HEK293 (cell line): ENCODE measurements at regions not wholly inside any gene's neighbourhood (a gene's known extent, or its start where the extent isn't known, plus 50 kb on each side); places are given as distances from the start of the nearest gene placed in this dataset.

Source experiments
- CTCF ChIA-PET: fragments of 350-600 bp; formaldehyde crosslinking; extraction: SDS; loops from one replicate; lab custom pipeline; 2021; ENCODE audit warnings: antibody characterized with exemption; lab: Yijun Ruan, JAX
- POLR2A ChIA-PET: fragments of 300-600 bp; formaldehyde crosslinking; extraction: SDS; loops from one replicate; lab custom pipeline; 2020; ENCODE audit warnings: antibody characterized with exemption, inconsistent platforms; lab: Yijun Ruan, JAX
- H3K27ac ChIP-seq: fragments of 200-500 bp; sonication (Bioruptor generic); 2 replicates; pipeline ENCODE4 v1.5.1; 2014; ENCODE audit warnings: low read depth, low read length, control low read depth, inconsistent platforms; ENCODE audit errors: extremely low read depth
- H3K36me3 ChIP-seq, 2 experiments: fragments of 200-500 bp in 1 of 2; sonication (Bioruptor generic) in 1 of 2; 1 replicate in 1 of 2; 2 replicates in 1 of 2; pipeline ENCODE4 v1.5.1; 2014 to 2017; ENCODE audit warnings: inconsistent platforms in 2 of 2, low read length in 2 of 2; ENCODE audit not compliant: control insufficient read depth in 2 of 2, insufficient read depth in 1 of 2
- H3K4me1 ChIP-seq: fragments of 200-500 bp; sonication (Bioruptor generic); 2 replicates; pipeline ENCODE4 v1.5.1; 2014; ENCODE audit warnings: mild to moderate bottlenecking, low read length, inconsistent platforms; ENCODE audit not compliant: control insufficient read depth, insufficient read depth
- H3K4me3 ChIP-seq: 2 replicates; pipeline ENCODE4 v1.5.1; 2011; ENCODE audit warnings: low read depth, mild to moderate bottlenecking, control low read depth, low read length, moderate library complexity
- H3K9me3 ChIP-seq: fragments of 200-500 bp; sonication (Bioruptor generic); 2 replicates; pipeline ENCODE4 v1.5.1; 2014; ENCODE audit warnings: low read depth, low read length, inconsistent platforms; ENCODE audit not compliant: control insufficient read depth, insufficient read depth
- EGR2 ChIP-seq: fragments of 450-650 bp; formaldehyde crosslinking; IDR thresholded peaks from 2 replicates; pipeline ENCODE4 v1.5.1; 2016; ENCODE audit warnings: low read depth, missing biosample characterization, missing genetic modification characterization
- FEZF1 ChIP-seq: fragments of 450-650 bp; formaldehyde crosslinking; IDR thresholded peaks from 2 replicates; pipeline ENCODE4 v1.5.1; 2016; ENCODE audit warnings: missing biosample characterization, missing genetic modification characterization
- GLI4 ChIP-seq: fragments of 450-650 bp; formaldehyde crosslinking; IDR thresholded peaks from 2 replicates; pipeline ENCODE4 v1.5.1; 2016; ENCODE audit warnings: missing biosample characterization, missing genetic modification characterization
- GLIS2 ChIP-seq: fragments of 450-650 bp; formaldehyde crosslinking; IDR thresholded peaks from 2 replicates; pipeline ENCODE4 v1.5.1; 2016; ENCODE audit warnings: missing biosample characterization, missing genetic modification characterization
- KLF16 ChIP-seq: fragments of 450-650 bp; formaldehyde crosslinking; IDR thresholded peaks from 2 replicates; pipeline ENCODE4 v1.5.1; 2017; ENCODE audit warnings: missing biosample characterization, missing genetic modification characterization
- KLF7 ChIP-seq: fragments of 450-650 bp; formaldehyde crosslinking; IDR thresholded peaks from 2 replicates; pipeline ENCODE4 v1.5.1; 2016; ENCODE audit warnings: missing biosample characterization, missing genetic modification characterization, borderline replicate concordance
- RBAK ChIP-seq: fragments of 450-650 bp; formaldehyde crosslinking; IDR thresholded peaks from 2 replicates; pipeline ENCODE4 v1.5.1; 2016; ENCODE audit warnings: missing biosample characterization, missing genetic modification characterization
- SETDB1 ChIP-seq: IDR thresholded peaks from one replicate; pipeline ENCODE4 v1.6.1; 2017; ENCODE audit warnings: mild to moderate bottlenecking, low read length, moderate library complexity, mixed read lengths; ENCODE audit not compliant: insufficient read length
- WT1 ChIP-seq: fragments of 450-650 bp; formaldehyde crosslinking; IDR thresholded peaks from 2 replicates; pipeline ENCODE4 v1.5.1; 2016; ENCODE audit warnings: missing biosample characterization, missing genetic modification characterization
- ZBTB26 ChIP-seq: fragments of 450-650 bp; formaldehyde crosslinking; optimal IDR thresholded peaks from 2 replicates; pipeline ENCODE3; 2016; ENCODE audit warnings: missing biosample characterization, mild to moderate bottlenecking, missing genetic modification characterization
- ZNF18 ChIP-seq: fragments of 450-650 bp; formaldehyde crosslinking; IDR thresholded peaks from 2 replicates; pipeline ENCODE4 v1.5.1; 2016; ENCODE audit warnings: missing biosample characterization, missing genetic modification characterization
- ZNF202 ChIP-seq: fragments of 450-650 bp; formaldehyde crosslinking; IDR thresholded peaks from 2 replicates; pipeline ENCODE4 v1.5.1; 2016; ENCODE audit warnings: missing biosample characterization, missing genetic modification characterization, borderline replicate concordance
- ZNF274 ChIP-seq, 2 experiments: fragments of 200-500 bp in 1 of 2; fragments of 450-650 bp in 1 of 2; sonication (Bioruptor generic) in 1 of 2; formaldehyde crosslinking in 1 of 2; IDR thresholded peaks; 2 replicates each; pipeline versions ENCODE4 v1.5.1 to v1.6.1; 2014 to 2016; ENCODE audit warnings: borderline replicate concordance in 1 of 2, inconsistent platforms in 1 of 2, low read length in 1 of 2, missing biosample characterization in 1 of 2, missing genetic modification characterization in 1 of 2
- ZNF302 ChIP-seq: fragments of 450-650 bp; formaldehyde crosslinking; IDR thresholded peaks from 2 replicates; pipeline ENCODE4 v1.5.1; 2016; ENCODE audit warnings: missing biosample characterization, missing genetic modification characterization, low read depth
- ZNF416 ChIP-seq: fragments of 450-650 bp; formaldehyde crosslinking; IDR thresholded peaks from 2 replicates; pipeline ENCODE4 v1.5.1; 2016; ENCODE audit warnings: missing biosample characterization, missing genetic modification characterization
- ZNF426 ChIP-seq: fragments of 450-650 bp; formaldehyde crosslinking; IDR thresholded peaks from 2 replicates; pipeline ENCODE4 v1.5.1; 2017; ENCODE audit warnings: missing biosample characterization, missing genetic modification characterization, mild to moderate bottlenecking, inconsistent platforms, moderate library complexity
- ZNF433 ChIP-seq: fragments of 450-650 bp; formaldehyde crosslinking; IDR thresholded peaks from 2 replicates; pipeline ENCODE4 v1.5.1; 2016; ENCODE audit warnings: missing biosample characterization, missing genetic modification characterization, low read depth
- ZNF548 ChIP-seq: fragments of 450-650 bp; formaldehyde crosslinking; IDR thresholded peaks from 2 replicates; pipeline ENCODE4 v1.5.1; 2016; ENCODE audit warnings: missing biosample characterization, missing genetic modification characterization
- ZNF560 ChIP-seq: fragments of 450-650 bp; formaldehyde crosslinking; IDR thresholded peaks from 2 replicates; pipeline ENCODE4 v1.5.1; 2017; ENCODE audit warnings: missing biosample characterization, missing genetic modification characterization, borderline replicate concordance
- ZNF623 ChIP-seq: fragments of 450-650 bp; formaldehyde crosslinking; IDR thresholded peaks from 2 replicates; pipeline ENCODE4 v1.5.1; 2016; ENCODE audit warnings: missing biosample characterization, missing genetic modification characterization
- ZNF677 ChIP-seq: fragments of 450-650 bp; IDR thresholded peaks from 2 replicates; pipeline ENCODE4 v1.5.0; 2018; ENCODE audit warnings: missing biosample characterization, mild to moderate bottlenecking, missing genetic modification characterization, moderate library complexity
- ZNF776 ChIP-seq: fragments of 450-650 bp; formaldehyde crosslinking; IDR thresholded peaks from 2 replicates; pipeline ENCODE4 v1.5.0; 2017; ENCODE audit warnings: missing biosample characterization, missing genetic modification characterization, borderline replicate concordance
- TF ChIP-seq, protein P1 (sequence below): fragments of 450-650 bp; formaldehyde crosslinking; IDR thresholded peaks from 2 replicates; pipeline ENCODE4 v1.5.1; 2016; ENCODE audit warnings: missing biosample characterization, missing genetic modification characterization
- TF ChIP-seq, protein P2 (sequence below): fragments of 450-650 bp; formaldehyde crosslinking; IDR thresholded peaks from 2 replicates; pipeline ENCODE4 v1.5.1; 2017; ENCODE audit warnings: missing biosample characterization, missing genetic modification characterization

- CTCF ChIA-PET = interaction anchor here (0.7 to 1.2 kb wide), 5 partner anchors 36 to 271 kb away, joined by 3 to 5 read pairs (median 3); no protein-coding TSS in a partner anchor
- H3K36me3 ChIP-seq = no peaks in the 10 kb centered on the region
- TF ChIP-seq GLI4 (tag by site-specific recombination) (no peak), ZNF426 (no peak), KLF7 (tag by site-specific recombination) (no peak), ZNF416 (tag by site-specific recombination) (no peak), GLIS2 (tag by site-specific recombination) (no peak), WT1 (tag by site-specific recombination) (no peak), ZNF548 (no peak), ZNF560 (tag by site-specific recombination) (no peak), ZNF433 (tag by site-specific recombination) (no peak), RBAK (no peak), ZNF677 (no peak), ZNF274 (IDR thresholded peaks at IDR 0.05; ENCODE audit: low read length) (no peak), ZNF274 (tag by site-specific recombination; IDR thresholded peaks at IDR 0.05; ENCODE audit: borderline replicate concordance) (no peak), EGR2 (tag by site-specific recombination) (no peak)
- TF ChIP-seq, all 188 proteins: peak for 0
- H3K9me3 ChIP-seq = no peaks in the 10 kb centered on the region
- no peak overlapping the region for H3K27ac ChIP-seq
- H3K4me3 ChIP-seq = no peak overlapping the region
- no peaks in the 10 kb centered on the region for H3K4me1 ChIP-seq
- POLR2A ChIA-PET = no interaction called here
Measured at GRCh38 chr6:26179675-26180074, 92.4 kb downstream of the HFE start.

GRCh38 chr6:26180346-26180745 is 93.1 kb downstream of the HFE start:
- no peak overlapping the region for H3K27ac ChIP-seq
- H3K4me1 ChIP-seq = no peaks in the 10 kb centered on the region
- TF ChIP-seq, protein P1, sequence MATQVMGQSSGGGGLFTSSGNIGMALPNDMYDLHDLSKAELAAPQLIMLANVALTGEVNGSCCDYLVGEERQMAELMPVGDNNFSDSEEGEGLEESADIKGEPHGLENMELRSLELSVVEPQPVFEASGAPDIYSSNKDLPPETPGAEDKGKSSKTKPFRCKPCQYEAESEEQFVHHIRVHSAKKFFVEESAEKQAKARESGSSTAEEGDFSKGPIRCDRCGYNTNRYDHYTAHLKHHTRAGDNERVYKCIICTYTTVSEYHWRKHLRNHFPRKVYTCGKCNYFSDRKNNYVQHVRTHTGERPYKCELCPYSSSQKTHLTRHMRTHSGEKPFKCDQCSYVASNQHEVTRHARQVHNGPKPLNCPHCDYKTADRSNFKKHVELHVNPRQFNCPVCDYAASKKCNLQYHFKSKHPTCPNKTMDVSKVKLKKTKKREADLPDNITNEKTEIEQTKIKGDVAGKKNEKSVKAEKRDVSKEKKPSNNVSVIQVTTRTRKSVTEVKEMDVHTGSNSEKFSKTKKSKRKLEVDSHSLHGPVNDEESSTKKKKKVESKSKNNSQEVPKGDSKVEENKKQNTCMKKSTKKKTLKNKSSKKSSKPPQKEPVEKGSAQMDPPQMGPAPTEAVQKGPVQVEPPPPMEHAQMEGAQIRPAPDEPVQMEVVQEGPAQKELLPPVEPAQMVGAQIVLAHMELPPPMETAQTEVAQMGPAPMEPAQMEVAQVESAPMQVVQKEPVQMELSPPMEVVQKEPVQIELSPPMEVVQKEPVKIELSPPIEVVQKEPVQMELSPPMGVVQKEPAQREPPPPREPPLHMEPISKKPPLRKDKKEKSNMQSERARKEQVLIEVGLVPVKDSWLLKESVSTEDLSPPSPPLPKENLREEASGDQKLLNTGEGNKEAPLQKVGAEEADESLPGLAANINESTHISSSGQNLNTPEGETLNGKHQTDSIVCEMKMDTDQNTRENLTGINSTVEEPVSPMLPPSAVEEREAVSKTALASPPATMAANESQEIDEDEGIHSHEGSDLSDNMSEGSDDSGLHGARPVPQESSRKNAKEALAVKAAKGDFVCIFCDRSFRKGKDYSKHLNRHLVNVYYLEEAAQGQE (tag by site-specific recombination) = no peak
- TF ChIP-seq ZNF302 (no peak), ZNF202 (no peak), FEZF1 (tag by site-specific recombination) (no peak), ZBTB26 (tag by site-specific recombination) (no peak), SETDB1 (no peak), KLF16 (tag by site-specific recombination) (no peak), ZNF623 (no peak), ZNF18 (tag by site-specific recombination) (no peak), ZNF776 (tag by site-specific recombination) (no peak)
- TF ChIP-seq, protein P2, sequence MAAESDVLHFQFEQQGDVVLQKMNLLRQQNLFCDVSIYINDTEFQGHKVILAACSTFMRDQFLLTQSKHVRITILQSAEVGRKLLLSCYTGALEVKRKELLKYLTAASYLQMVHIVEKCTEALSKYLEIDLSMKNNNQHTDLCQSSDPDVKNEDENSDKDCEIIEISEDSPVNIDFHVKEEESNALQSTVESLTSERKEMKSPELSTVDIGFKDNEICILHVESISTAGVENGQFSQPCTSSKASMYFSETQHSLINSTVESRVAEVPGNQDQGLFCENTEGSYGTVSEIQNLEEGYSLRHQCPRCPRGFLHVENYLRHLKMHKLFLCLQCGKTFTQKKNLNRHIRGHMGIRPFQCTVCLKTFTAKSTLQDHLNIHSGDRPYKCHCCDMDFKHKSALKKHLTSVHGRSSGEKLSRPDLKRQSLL = no peak
- POLR2A ChIA-PET = interaction anchor here (0.6 to 1.0 kb wide), 2 partner anchors 8 to 178 kb away, joined by 3 to 5 read pairs; a partner anchor contains a TSS
- H3K36me3 ChIP-seq = no peaks in the 10 kb centered on the region
- H3K4me3 ChIP-seq = no peak overlapping the region
- CTCF ChIA-PET = interaction anchor here (1.1 kb wide), 1 partner anchor 161 kb away, joined by 5 read pairs; no protein-coding TSS in a partner anchor
- no peaks in the 10 kb centered on the region for H3K9me3 ChIP-seq
